ENCODE measurements at regions not wholly inside any gene's neighbourhood (a gene's known extent, or its start where the extent isn't known, plus 50 kb on each side); places are given as distances from the start of the nearest gene placed in this dataset.

- DNase-seq: no peak
Observed at GRCh38 chr1:82944822-82945221, 1054.1 kb downstream of the TTLL7 start.

- DNase-seq: peak; percentile 44
Observed at GRCh38 chr1:82934074-82934473, 1064.9 kb downstream of the TTLL7 start.

GRCh38 chr1:82932727-82933126 is 1066.2 kb downstream of the TTLL7 start:
- no peak for DNase-seq

- no peak for DNase-seq
Observed at GRCh38 chr1:82932207-82932606, 1066.7 kb downstream of the TTLL7 start.

GRCh38 chr1:82931006-82931405 is 1067.9 kb downstream of the TTLL7 start:
- DNase-seq: no peak

GRCh38 chr1:82927753-82928152 is 1071.2 kb downstream of the TTLL7 start:
- peak; percentile 26 for DNase-seq

GRCh38 chr1:82924666-82925065 is 1074.3 kb downstream of the TTLL7 start:
- DNase-seq: no peak

- DNase-seq: no peak
Observed at GRCh38 chr1:82923931-82924330, 1075.0 kb downstream of the TTLL7 start.

GRCh38 chr1:82921759-82922158 is 1077.2 kb downstream of the TTLL7 start:
- DNase-seq: no peak

- no peak for DNase-seq
Observed at GRCh38 chr1:82920418-82921248, 1078.3 kb downstream of the TTLL7 start.

GRCh38 chr1:82919837-82920236 is 1079.1 kb downstream of the TTLL7 start:
- no peak for DNase-seq

GRCh38 chr1:82907313-82907712 is 1091.6 kb downstream of the TTLL7 start:
- no peak for DNase-seq

GRCh38 chr1:82903626-82904025 is 1095.3 kb downstream of the TTLL7 start:
- peak; percentile 29 for DNase-seq

GRCh38 chr1:82901561-82901960 is 1097.4 kb downstream of the TTLL7 start:
- no peak for DNase-seq

GRCh38 chr1:82901118-82901517 is 1097.8 kb downstream of the TTLL7 start:
- DNase-seq: no peak

GRCh38 chr1:82899017-82899416 is 1098.3 kb downstream of the ADGRL2 start:
- no peak for DNase-seq

- DNase-seq: no peak
Observed at GRCh38 chr1:82897549-82897948, 1096.8 kb downstream of the ADGRL2 start.

- no peak for DNase-seq
Observed at GRCh38 chr1:82896036-82896435, 1095.3 kb downstream of the ADGRL2 start.

- DNase-seq: no peak
Observed at GRCh38 chr1:82894635-82895034, 1093.9 kb downstream of the ADGRL2 start.

GRCh38 chr1:82893712-82894470 is 1093.2 kb downstream of the ADGRL2 start:
- DNase-seq: peak; percentile 76

- no peak for DNase-seq
Observed at GRCh38 chr1:82880506-82880905, 1079.8 kb downstream of the ADGRL2 start.

GRCh38 chr1:82879701-82880305 is 1079.1 kb downstream of the ADGRL2 start:
- DNase-seq: peak; percentile 71

- no peak for DNase-seq
Observed at GRCh38 chr1:82875170-82875569, 1074.4 kb downstream of the ADGRL2 start.
